ENCODE measurements at regions not wholly inside any gene's neighbourhood (a gene's known extent, or its start where the extent isn't known, plus 50 kb on each side); places are given as distances from the start of the nearest gene placed in this dataset.

DNA sequence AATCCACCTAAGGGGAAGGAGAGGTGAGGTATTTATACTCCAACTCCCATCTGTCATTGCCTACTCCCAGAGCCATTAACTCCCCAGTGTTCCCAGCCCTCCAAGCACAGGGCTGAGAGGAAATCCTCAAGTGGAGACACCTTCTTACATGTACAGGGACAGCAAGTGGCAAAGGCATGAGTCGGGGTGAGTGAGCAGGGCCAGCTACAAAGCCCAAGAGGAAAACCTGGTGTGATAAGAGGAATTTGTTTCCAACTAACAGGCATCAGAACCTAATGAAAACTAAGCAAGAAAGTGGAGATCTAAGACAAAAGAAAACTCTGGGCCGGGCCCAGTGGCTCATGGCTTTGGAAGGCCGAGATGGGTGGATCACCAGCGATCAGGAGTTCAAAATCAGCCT lies 70.0 kb upstream of the SRSF6 start:
- H3K27ac ChIP-seq (ENCODE audit: low read depth) = no peak overlapping the region
- Mint-ChIP-seq H3K36me3 (ENCODE audit: low read depth) (peaks cover 15% of the 10 kb centered on the region), H3K4me1 (no peaks in the 10 kb centered on the region), H3K4me3 (no peak overlapping the region), H3K27ac (no peak overlapping the region), H3K9me3 (peaks cover 95% of the 10 kb centered on the region), H3K27me3 (ENCODE audit: insufficient read depth, low read depth, poor library complexity) (peaks cover 2% of the 10 kb centered on the region)
- no peaks in the 10 kb centered on the region for H3K9me2 ChIP-seq (ENCODE audit: insufficient read depth)
- ATAC-seq (no peak), DNase-seq (ENCODE audit: low spot score) (no peak)
- H3K4me2 ChIP-seq = no peak overlapping the region
- H2AFZ ChIP-seq = no peak overlapping the region
- H3K27me3 ChIP-seq (ENCODE audit: insufficient read depth) = no peaks in the 10 kb centered on the region
- no peaks in the 10 kb centered on the region for H4K20me1 ChIP-seq (replicated peaks; ENCODE audit: insufficient read depth)
- TF ChIP-seq, protein P1, sequence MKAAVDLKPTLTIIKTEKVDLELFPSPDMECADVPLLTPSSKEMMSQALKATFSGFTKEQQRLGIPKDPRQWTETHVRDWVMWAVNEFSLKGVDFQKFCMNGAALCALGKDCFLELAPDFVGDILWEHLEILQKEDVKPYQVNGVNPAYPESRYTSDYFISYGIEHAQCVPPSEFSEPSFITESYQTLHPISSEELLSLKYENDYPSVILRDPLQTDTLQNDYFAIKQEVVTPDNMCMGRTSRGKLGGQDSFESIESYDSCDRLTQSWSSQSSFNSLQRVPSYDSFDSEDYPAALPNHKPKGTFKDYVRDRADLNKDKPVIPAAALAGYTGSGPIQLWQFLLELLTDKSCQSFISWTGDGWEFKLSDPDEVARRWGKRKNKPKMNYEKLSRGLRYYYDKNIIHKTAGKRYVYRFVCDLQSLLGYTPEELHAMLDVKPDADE (IDR thresholded peaks at IDR 0.05) = no peak
- TF ChIP-seq EZH2phosphoT487 (IDR thresholded peaks at IDR 0.05; ENCODE audit: unreplicated experiment) (no peak), NANOG (IDR thresholded peaks at IDR 0.05; ENCODE audit: borderline replicate concordance) (no peak), ZNF114 (CRISPR knock-in tag; IDR thresholded peaks at IDR 0.05) (no peak), CREB1 (CRISPR knock-in tag; IDR thresholded peaks at IDR 0.05; ENCODE audit: low read depth) (no peak), JUNB (IDR thresholded peaks at IDR 0.05; ENCODE audit: unreplicated experiment) (no peak), EZH2 (IDR thresholded peaks at IDR 0.05; ENCODE audit: low read depth, unreplicated experiment) (no peak), ZNF331 (CRISPR knock-in tag; IDR thresholded peaks at IDR 0.05; ENCODE audit: low read depth) (no peak), POLR2AphosphoS5 (IDR thresholded peaks at IDR 0.05; ENCODE audit: low read depth) (no peak), STAT1 (IDR thresholded peaks at IDR 0.05; ENCODE audit: unreplicated experiment) (no peak)
- TF ChIP-seq, protein P2, sequence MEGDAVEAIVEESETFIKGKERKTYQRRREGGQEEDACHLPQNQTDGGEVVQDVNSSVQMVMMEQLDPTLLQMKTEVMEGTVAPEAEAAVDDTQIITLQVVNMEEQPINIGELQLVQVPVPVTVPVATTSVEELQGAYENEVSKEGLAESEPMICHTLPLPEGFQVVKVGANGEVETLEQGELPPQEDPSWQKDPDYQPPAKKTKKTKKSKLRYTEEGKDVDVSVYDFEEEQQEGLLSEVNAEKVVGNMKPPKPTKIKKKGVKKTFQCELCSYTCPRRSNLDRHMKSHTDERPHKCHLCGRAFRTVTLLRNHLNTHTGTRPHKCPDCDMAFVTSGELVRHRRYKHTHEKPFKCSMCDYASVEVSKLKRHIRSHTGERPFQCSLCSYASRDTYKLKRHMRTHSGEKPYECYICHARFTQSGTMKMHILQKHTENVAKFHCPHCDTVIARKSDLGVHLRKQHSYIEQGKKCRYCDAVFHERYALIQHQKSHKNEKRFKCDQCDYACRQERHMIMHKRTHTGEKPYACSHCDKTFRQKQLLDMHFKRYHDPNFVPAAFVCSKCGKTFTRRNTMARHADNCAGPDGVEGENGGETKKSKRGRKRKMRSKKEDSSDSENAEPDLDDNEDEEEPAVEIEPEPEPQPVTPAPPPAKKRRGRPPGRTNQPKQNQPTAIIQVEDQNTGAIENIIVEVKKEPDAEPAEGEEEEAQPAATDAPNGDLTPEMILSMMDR (conservative IDR thresholded peaks at IDR 0.05; ENCODE audit: low read depth in 2 of 2) = no peak
- TF ChIP-seq, protein P3, sequence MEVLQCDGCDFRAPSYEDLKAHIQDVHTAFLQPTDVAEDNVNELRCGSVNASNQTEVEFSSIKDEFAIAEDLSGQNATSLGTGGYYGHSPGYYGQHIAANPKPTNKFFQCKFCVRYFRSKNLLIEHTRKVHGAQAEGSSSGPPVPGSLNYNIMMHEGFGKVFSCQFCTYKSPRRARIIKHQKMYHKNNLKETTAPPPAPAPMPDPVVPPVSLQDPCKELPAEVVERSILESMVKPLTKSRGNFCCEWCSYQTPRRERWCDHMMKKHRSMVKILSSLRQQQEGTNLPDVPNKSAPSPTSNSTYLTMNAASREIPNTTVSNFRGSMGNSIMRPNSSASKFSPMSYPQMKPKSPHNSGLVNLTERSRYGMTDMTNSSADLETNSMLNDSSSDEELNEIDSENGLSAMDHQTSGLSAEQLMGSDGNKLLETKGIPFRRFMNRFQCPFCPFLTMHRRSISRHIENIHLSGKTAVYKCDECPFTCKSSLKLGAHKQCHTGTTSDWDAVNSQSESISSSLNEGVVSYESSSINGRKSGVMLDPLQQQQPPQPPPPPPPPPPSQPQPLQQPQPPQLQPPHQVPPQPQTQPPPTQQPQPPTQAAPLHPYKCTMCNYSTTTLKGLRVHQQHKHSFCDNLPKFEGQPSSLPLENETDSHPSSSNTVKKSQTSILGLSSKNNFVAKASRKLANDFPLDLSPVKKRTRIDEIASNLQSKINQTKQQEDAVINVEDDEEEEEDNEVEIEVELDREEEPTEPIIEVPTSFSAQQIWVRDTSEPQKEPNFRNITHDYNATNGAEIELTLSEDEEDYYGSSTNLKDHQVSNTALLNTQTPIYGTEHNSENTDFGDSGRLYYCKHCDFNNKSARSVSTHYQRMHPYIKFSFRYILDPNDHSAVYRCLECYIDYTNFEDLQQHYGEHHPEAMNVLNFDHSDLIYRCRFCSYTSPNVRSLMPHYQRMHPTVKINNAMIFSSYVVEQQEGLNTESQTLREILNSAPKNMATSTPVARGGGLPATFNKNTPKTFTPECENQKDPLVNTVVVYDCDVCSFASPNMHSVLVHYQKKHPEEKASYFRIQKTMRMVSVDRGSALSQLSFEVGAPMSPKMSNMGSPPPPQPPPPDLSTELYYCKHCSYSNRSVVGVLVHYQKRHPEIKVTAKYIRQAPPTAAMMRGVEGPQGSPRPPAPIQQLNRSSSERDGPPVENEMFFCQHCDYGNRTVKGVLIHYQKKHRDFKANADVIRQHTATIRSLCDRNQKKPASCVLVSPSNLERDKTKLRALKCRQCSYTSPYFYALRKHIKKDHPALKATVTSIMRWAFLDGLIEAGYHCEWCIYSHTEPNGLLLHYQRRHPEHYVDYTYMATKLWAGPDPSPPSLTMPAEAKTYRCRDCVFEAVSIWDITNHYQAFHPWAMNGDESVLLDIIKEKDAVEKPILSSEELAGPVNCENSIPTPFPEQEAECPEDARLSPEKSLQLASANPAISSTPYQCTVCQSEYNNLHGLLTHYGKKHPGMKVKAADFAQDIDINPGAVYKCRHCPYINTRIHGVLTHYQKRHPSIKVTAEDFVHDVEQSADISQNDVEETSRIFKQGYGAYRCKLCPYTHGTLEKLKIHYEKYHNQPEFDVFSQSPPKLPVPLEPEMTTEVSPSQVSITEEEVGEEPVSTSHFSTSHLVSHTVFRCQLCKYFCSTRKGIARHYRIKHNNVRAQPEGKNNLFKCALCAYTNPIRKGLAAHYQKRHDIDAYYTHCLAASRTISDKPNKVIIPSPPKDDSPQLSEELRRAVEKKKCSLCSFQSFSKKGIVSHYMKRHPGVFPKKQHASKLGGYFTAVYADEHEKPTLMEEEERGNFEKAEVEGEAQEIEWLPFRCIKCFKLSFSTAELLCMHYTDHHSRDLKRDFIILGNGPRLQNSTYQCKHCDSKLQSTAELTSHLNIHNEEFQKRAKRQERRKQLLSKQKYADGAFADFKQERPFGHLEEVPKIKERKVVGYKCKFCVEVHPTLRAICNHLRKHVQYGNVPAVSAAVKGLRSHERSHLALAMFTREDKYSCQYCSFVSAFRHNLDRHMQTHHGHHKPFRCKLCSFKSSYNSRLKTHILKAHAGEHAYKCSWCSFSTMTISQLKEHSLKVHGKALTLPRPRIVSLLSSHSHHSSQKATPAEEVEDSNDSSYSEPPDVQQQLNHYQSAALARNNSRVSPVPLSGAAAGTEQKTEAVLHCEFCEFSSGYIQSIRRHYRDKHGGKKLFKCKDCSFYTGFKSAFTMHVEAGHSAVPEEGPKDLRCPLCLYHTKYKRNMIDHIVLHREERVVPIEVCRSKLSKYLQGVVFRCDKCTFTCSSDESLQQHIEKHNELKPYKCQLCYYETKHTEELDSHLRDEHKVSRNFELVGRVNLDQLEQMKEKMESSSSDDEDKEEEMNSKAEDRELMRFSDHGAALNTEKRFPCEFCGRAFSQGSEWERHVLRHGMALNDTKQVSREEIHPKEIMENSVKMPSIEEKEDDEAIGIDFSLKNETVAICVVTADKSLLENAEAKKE (CRISPR knock-in tag; IDR thresholded peaks at IDR 0.05) = no peak
- TF ChIP-seq, protein P4, sequence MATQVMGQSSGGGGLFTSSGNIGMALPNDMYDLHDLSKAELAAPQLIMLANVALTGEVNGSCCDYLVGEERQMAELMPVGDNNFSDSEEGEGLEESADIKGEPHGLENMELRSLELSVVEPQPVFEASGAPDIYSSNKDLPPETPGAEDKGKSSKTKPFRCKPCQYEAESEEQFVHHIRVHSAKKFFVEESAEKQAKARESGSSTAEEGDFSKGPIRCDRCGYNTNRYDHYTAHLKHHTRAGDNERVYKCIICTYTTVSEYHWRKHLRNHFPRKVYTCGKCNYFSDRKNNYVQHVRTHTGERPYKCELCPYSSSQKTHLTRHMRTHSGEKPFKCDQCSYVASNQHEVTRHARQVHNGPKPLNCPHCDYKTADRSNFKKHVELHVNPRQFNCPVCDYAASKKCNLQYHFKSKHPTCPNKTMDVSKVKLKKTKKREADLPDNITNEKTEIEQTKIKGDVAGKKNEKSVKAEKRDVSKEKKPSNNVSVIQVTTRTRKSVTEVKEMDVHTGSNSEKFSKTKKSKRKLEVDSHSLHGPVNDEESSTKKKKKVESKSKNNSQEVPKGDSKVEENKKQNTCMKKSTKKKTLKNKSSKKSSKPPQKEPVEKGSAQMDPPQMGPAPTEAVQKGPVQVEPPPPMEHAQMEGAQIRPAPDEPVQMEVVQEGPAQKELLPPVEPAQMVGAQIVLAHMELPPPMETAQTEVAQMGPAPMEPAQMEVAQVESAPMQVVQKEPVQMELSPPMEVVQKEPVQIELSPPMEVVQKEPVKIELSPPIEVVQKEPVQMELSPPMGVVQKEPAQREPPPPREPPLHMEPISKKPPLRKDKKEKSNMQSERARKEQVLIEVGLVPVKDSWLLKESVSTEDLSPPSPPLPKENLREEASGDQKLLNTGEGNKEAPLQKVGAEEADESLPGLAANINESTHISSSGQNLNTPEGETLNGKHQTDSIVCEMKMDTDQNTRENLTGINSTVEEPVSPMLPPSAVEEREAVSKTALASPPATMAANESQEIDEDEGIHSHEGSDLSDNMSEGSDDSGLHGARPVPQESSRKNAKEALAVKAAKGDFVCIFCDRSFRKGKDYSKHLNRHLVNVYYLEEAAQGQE (IDR thresholded peaks at IDR 0.05; ENCODE audit: unreplicated experiment) = no peak
- no peaks in the 10 kb centered on the region; the same call in 1 of the 2 replicates for H3K36me3 ChIP-seq (ENCODE audit: insufficient read depth)
- H3K79me2 ChIP-seq (replicated peaks; ENCODE audit: insufficient read depth) = no peaks in the 10 kb centered on the region
- no peaks in the 10 kb centered on the region for H3K4me1 ChIP-seq (ENCODE audit: insufficient read depth)
- H3K4me3 ChIP-seq = no peak overlapping the region
- no peaks in the 10 kb centered on the region for H3F3A ChIP-seq (replicated peaks; ENCODE audit: low read depth)

Measured in GM23338 (cell line).